CD1c-positive myeloid dendritic cell (primary cell): ENCODE measurements at regions not wholly inside any gene's neighbourhood (a gene's known extent, or its start where the extent isn't known, plus 50 kb on each side); places are given as distances from the start of the nearest gene placed in this dataset.

Experiments
- DNase-seq: peaks from one replicate; pipeline ENCODE4 v3.0.0-alpha.2; 2016; ENCODE audit errors: extremely low spot score

GRCh38 chr10:35699848-35700486 lies 57.9 kb upstream of the FZD8 start:
- DNase-seq, result no peak

GRCh38 chr10:35696392-35697287 lies 54.5 kb upstream of the FZD8 start:
- DNase-seq, result no peak

- DNase-seq, result no peak
Measured at GRCh38 chr10:35693800-35694199, 51.7 kb upstream of the FZD8 start.
